ENCODE measurements at regions not wholly inside any gene's neighbourhood (a gene's known extent, or its start where the extent isn't known, plus 50 kb on each side); places are given as distances from the start of the nearest gene placed in this dataset.

GRCh38 chr12:77437206-77437605 lies 371.8 kb upstream of the E2F7 start:
- no peak for DNase-seq
- intact Hi-C loops (cut with DNase I): no loop called here

- no peak for DNase-seq
- intact Hi-C loops (cut with DNase I): no loop called here
Observed at GRCh38 chr12:77435446-77436091, 370.2 kb upstream of the E2F7 start.

GRCh38 chr12:77433799-77434198 lies 368.4 kb upstream of the E2F7 start:
- intact Hi-C loops (cut with DNase I): no loop called here
- peak in 1 of 10 donors; percentile 41 for DNase-seq

GRCh38 chr12:77429426-77429825 lies 364.1 kb upstream of the E2F7 start:
- intact Hi-C loops (cut with DNase I): no loop called here
- no peak for DNase-seq

DNA sequence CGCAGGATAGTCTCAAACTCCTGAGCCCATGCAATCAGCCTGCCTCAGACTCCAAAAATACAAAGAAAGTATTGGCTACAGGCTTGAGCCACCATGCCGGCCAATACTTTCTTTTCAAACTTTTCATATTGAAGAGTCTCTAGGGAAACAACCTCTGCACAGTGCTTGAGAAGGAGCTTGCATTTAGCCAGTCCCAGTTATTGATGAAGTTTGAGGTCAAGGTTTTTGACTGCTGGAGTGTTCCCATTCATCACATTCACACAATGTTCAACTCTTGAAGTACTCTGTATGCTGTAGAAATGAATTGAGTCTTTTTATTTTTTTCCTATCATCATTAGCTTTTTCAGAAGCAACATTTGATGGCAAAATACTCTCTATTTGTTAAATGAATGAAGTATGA lies 355.8 kb upstream of the E2F7 start:
- intact Hi-C loops (cut with DNase I): no loop called here

DNA sequence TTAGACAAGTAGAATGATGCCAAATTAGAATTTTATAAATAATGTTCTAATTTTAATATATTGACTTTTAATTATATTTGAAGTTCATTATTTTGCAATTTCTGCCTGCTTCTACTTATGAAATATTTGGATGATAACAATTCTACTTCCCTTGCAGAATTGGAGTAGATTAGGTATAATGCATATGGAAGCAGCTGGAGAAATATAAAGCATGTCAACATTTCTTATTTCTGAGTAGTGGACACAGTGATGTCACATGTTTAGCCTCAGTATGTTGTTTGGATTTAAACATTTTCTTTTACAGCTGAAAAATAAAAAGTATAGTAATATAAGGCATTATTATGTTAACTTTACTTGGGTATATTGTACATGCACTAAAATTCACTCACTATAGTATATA lies 344.2 kb upstream of the E2F7 start:
- intact Hi-C loops (cut with DNase I): no loop called here
- DNase-seq: no peak

More for the DNA sequence above, 355.8 kb upstream of the E2F7 start:
- no peak for DNase-seq

DNA sequence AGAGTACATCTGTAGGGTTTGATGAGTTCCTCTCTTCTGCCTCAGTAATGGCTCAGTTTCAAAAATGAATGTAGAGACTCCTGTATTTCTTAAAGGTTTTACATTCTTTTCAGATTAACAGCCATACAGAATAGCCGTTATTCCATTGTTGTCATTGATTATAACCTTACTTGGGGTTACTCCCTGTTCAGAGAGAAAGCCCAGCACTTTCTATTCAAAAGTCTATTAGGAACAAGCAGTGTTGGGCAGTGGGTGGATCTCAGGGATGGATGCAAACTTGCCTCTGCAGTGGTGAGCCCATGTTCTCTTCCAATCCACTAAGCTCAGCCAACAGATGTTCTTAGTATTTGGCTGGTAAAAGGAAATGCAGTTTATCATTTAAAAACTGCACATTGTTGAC lies 342.6 kb upstream of the E2F7 start:
- intact Hi-C loops (cut with DNase I): no loop called here
- no peak for DNase-seq

- intact Hi-C loops (cut with DNase I): no loop called here
Observed at GRCh38 chr12:77406219-77406905, 341.0 kb upstream of the E2F7 start.

GRCh38 chr12:77402716-77403115 lies 337.3 kb upstream of the E2F7 start:
- intact Hi-C loops (cut with DNase I): no loop called here
- DNase-seq: no peak

More at GRCh38 chr12:77406219-77406905, 341.0 kb upstream of the E2F7 start:
- DNase-seq: no peak

- intact Hi-C loops (cut with DNase I): no loop called here
- DNase-seq: no peak
Observed at GRCh38 chr12:77401770-77402081, 336.4 kb upstream of the E2F7 start.

DNA sequence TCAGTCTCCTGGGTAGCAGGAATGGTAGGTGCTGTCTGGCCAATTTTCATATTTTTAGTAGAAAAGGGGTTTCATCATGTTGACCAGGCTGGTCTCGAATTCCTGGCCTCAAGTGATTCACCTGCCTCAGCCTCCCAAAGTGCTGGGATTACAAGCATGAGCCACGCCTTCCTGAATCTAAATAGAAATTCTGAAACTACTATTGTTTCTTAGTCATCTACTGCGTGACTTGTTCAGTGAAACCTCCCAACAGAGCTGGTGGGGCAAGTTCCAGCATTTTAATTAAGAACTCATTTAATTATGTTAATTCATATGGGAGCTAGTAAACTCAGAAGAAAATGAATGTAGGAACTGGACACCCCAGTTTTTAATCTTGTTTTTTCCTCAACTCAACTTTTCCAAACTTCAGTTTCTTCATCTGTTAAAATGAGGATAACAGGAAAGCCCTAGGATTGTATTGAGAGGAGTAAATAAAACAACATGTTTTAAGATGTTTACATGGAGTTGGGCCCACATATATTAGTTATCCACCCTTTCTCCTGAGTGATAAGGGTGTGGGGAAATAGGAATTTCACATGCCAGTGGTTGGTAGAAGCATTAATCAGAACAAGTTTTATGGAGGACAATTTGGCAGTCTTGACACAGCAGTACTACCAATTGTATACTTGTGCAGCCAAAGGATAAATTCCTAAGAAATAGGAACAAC lies 335.8 kb upstream of the E2F7 start:
- intact Hi-C loops (cut with DNase I): no loop called here
- DNase-seq: no peak

DNA sequence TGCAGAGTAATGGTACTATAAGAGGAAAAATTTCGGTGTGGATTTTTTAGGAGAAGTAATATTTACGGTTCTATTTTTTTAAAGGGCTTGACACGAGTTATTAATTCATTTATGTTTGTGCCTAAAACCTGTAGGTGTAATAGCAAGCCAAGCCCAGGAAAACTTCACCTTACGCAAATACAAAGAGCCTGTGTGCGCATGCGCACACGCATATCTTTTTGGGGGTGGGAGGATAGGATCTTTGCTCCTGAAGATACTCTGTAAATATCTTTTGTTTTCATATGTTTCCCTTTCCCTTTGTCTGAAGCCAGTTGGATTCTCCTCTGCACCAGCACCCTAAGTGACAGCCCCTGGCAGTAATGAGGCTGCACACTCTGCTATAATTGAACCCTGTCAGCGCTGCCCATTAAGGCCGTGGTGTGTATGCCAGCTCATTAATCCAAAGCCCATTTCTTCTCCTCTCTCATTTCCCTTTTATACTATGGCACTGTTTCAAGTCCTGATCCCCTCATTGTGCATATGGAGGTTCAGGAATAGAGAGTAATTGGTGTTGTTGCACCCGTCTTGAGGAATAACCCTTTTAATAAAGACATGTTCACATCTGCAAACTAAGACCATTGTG lies 327.2 kb upstream of the E2F7 start:
- intact Hi-C loops (cut with DNase I): no loop called here
- DNase-seq: peak in 2 of 10 donors; percentile 40 to 42

- intact Hi-C loops (cut with DNase I): no loop called here
- DNase-seq: no peak
Observed at GRCh38 chr12:77388445-77389265, 323.3 kb upstream of the E2F7 start.

GRCh38 chr12:77387671-77388070 lies 322.3 kb upstream of the E2F7 start:
- intact Hi-C loops (cut with DNase I): no loop called here
- no peak for DNase-seq

DNA sequence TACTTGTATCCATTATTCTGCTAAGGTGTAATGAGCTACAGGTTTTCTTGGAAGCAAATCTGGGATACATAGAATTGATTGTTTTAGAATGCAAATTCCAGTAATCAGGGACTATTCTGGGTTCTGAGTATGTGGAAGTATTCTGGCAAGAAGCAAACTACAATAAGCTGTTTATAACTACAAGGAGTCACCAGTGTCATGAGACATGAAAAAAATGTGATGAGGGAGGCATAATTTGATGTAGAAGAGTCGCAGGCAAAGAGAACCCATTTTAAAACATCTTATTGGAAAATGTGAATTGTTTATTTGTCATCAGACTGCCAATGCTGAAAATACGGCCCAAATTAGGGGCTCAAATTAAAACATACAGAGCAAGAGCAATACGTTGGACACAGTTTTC lies 321.8 kb upstream of the E2F7 start:
- intact Hi-C loops (cut with DNase I): no loop called here
- DNase-seq: no peak

GRCh38 chr12:77384941-77385340 lies 319.6 kb upstream of the E2F7 start:
- intact Hi-C loops (cut with DNase I): no loop called here
- no peak for DNase-seq

DNA sequence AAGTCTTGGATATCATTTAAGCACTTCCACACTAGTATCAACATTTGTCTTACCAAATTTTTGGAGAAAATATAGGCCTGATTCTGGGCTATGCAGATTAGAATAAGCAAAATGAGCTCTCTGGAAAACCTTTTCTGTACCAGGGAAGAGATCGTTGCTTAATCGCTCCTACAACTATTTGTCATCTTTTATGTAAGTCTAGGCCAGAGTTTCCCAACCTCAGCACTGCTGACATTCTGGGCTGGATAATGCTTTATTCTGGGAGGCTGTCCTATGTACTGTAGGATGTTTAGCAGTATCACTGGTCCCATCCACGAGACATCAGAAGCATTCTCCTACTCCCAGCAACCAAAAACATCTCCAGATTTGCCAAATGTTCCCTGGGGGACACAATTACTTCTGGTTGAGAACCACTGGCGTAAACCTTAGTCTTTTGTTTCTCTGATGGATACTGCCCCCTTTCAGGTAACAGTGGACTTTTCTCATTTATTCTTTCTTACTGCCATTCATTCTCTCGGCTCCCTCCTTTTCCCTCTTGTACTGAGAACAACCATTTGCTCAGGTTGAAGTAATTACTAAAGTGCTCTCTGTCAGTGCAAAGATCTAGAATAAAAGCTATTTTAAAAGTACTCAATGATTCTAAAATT lies 316.9 kb upstream of the E2F7 start:
- intact Hi-C loops (cut with DNase I): no loop called here

DNA sequence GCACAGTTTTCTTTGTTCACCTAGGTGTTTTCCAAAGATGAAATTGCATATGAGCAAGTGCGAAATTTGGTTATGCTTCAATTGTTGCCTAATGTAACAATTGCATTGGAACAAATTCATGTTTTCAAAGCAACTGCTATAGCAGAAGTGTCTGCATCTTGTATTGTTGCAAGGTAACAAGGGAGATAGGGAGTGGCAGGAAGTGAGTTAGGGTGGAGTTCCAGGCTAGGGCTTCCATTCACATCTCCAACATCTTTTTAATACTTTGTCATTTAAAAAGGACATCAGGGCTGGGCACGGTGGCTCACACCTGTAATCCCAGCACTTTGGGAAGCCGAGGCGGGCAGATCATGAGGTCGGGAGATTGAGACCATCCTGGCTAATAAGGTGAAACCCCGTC lies 312.3 kb upstream of the E2F7 start:
- no peak for DNase-seq
- intact Hi-C loops (cut with DNase I): no loop called here

More for the DNA sequence above, 316.9 kb upstream of the E2F7 start:
- DNase-seq: no peak

GRCh38 chr12:77377116-77377515 lies 311.7 kb upstream of the E2F7 start:
- intact Hi-C loops (cut with DNase I): no loop called here
- no peak for DNase-seq

DNA sequence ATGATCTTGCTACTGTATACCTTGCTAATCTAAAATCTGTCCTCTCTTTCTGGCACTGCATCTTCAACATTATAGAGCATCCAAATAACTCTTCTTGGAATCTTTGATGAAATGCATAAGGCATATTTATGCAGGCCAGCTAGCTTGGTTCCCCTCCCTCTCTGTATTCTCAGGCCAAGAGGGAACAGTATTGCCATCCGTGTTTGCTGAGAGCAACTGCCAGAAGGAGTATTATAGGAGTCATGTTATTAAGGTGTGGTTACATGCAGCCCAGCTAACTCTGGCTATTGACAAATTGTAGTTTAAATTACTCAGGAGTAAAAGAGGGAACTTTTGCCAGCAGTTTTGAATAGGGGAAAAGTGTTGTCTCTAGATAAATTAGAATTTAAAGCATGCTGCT lies 309.3 kb upstream of the E2F7 start:
- intact Hi-C loops (cut with DNase I): no loop called here
- DNase-seq: no peak
